ENCODE measurements at regions not wholly inside any gene's neighbourhood (a gene's known extent, or its start where the extent isn't known, plus 50 kb on each side); places are given as distances from the start of the nearest gene placed in this dataset.

- Histone ChIP-seq H3K27me3 (ENCODE audit: insufficient read depth, low read length) (no peaks in the 10 kb centered on the region), H3K4me1 (ENCODE audit: insufficient read depth, low read length) (no peaks in the 10 kb centered on the region), H3K9me3 (ENCODE audit: low read depth, low read length) (no peaks in the 10 kb centered on the region), H3K4me3 (ENCODE audit: low read length) (no peak overlapping the region)
Observed at GRCh38 chr3:28786446-28786845, 437.8 kb upstream of the AZI2 start.

GRCh38 chr3:28788571-28788970, 439.9 kb upstream of the AZI2 start:
- Histone ChIP-seq H3K9me3 (ENCODE audit: low read depth, low read length) (no peaks in the 10 kb centered on the region), H3K4me1 (ENCODE audit: insufficient read depth, low read length) (no peaks in the 10 kb centered on the region), H3K27me3 (ENCODE audit: insufficient read depth, low read length) (no peaks in the 10 kb centered on the region), H3K4me3 (ENCODE audit: low read length) (no peak overlapping the region)

DNA sequence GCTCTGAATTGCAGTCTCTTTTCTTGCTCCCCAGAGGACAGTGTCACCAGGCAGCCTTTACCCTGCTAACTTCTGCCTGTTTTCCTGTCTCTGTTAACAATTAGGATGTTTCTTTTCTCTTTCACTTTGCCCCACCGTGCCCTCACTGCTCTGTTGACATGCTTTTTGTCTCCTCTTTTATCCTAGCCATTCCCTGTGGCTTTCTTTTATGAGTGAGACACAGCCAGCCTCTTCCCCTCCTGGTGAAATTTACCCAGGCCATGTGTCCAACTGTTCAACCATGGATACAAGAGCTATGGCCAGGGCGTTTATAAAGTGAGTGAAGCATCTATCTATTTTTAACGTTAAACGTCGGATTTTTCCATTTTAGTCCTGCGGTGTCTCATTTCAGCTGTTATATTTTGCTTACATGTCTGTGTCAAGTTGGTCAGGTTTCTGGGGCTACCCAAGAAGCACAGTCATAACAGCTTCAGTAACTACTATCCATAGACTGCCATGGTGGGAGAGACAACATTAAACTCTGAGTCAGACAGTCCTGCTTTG, 443.2 kb upstream of the AZI2 start:
- H3K4me3 ChIP-seq (ENCODE audit: low read length), result no peak overlapping the region
- no peaks in the 10 kb centered on the region for H3K27me3 ChIP-seq (ENCODE audit: insufficient read depth, low read length)
- H3K9me3 ChIP-seq (ENCODE audit: low read depth, low read length), result no peaks in the 10 kb centered on the region
- H3K4me1 ChIP-seq (ENCODE audit: insufficient read depth, low read length), result no peaks in the 10 kb centered on the region

- no peak overlapping the region for H3K4me3 ChIP-seq (ENCODE audit: low read length)
- H3K4me1 ChIP-seq (ENCODE audit: insufficient read depth, low read length), result no peaks in the 10 kb centered on the region
- H3K27me3 ChIP-seq (ENCODE audit: insufficient read depth, low read length), result no peaks in the 10 kb centered on the region
- no peaks in the 10 kb centered on the region for H3K9me3 ChIP-seq (ENCODE audit: low read depth, low read length)
Observed at GRCh38 chr3:28792604-28793003, 444.0 kb upstream of the AZI2 start.

- no peak overlapping the region for H3K4me3 ChIP-seq (ENCODE audit: low read length)
- no peaks in the 10 kb centered on the region for H3K4me1 ChIP-seq (ENCODE audit: insufficient read depth, low read length)
- no peaks in the 10 kb centered on the region for H3K9me3 ChIP-seq (ENCODE audit: low read depth, low read length)
- no peaks in the 10 kb centered on the region for H3K27me3 ChIP-seq (ENCODE audit: insufficient read depth, low read length)
Observed at GRCh38 chr3:28799084-28799483, 450.5 kb upstream of the AZI2 start.

- no peaks in the 10 kb centered on the region for H3K9me3 ChIP-seq (ENCODE audit: low read depth, low read length)
- H3K27me3 ChIP-seq (ENCODE audit: insufficient read depth, low read length), result no peaks in the 10 kb centered on the region
- no peak overlapping the region for H3K4me3 ChIP-seq (ENCODE audit: low read length)
- no peaks in the 10 kb centered on the region for H3K4me1 ChIP-seq (ENCODE audit: insufficient read depth, low read length)
Observed at GRCh38 chr3:28800203-28800602, 451.6 kb upstream of the AZI2 start.

DNA sequence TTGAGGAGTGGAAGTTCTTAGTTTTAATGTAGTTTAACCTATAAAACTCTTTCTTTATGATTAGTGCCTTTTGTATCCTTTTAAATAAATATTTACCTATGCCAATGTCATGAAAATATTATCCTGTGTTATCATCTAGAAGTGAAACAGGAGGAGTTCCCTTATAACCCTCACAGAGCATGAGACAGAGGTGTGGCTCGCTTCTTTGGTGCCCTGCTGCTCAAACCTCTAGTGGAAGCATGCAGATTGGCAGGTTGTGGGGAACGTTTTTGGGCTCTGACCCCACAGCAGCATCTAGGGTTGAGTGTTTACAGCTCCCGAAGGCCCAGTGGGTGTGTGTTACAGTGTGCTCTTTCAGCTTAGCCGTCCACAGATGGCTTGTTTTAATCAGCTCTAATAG, 459.4 kb upstream of the AZI2 start:
- H3K4me3 ChIP-seq (ENCODE audit: low read length), result no peak overlapping the region
- H3K27me3 ChIP-seq (ENCODE audit: insufficient read depth, low read length), result no peaks in the 10 kb centered on the region
- H3K9me3 ChIP-seq (ENCODE audit: low read depth, low read length), result no peaks in the 10 kb centered on the region
- no peaks in the 10 kb centered on the region for H3K4me1 ChIP-seq (ENCODE audit: insufficient read depth, low read length)

GRCh38 chr3:28816017-28816416, 464.9 kb upstream of the RBMS3 start:
- H3K27me3 ChIP-seq (ENCODE audit: insufficient read depth, low read length), result no peaks in the 10 kb centered on the region
- no peaks in the 10 kb centered on the region for H3K9me3 ChIP-seq (ENCODE audit: low read depth, low read length)
- no peaks in the 10 kb centered on the region for H3K4me1 ChIP-seq (ENCODE audit: insufficient read depth, low read length)
- no peak overlapping the region for H3K4me3 ChIP-seq (ENCODE audit: low read length)

- no peaks in the 10 kb centered on the region for H3K4me1 ChIP-seq (ENCODE audit: insufficient read depth, low read length)
- H3K27me3 ChIP-seq (ENCODE audit: insufficient read depth, low read length), result no peaks in the 10 kb centered on the region
- H3K9me3 ChIP-seq (ENCODE audit: low read depth, low read length), result no peaks in the 10 kb centered on the region
- H3K4me3 ChIP-seq (ENCODE audit: low read length), result no peak overlapping the region
Observed at GRCh38 chr3:28824316-28824715, 456.6 kb upstream of the RBMS3 start.

DNA sequence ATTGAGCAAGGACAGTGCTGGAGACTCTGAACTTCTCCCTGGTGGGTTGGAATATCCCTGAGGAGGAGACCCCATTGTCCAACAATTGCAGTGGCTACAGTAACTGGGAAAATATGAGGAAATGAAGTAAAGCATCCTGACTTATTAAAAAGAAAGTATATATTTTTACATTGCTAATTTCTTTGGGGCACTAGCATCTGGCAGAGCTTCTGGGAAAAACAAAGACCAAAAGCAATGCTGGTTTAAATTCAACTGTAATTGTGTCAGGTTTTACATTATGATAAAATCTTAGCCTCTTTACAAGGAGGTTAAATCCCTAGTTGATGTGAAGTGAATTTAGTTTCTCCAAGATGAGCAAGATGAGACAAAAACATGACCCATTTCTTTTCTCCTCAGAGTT, 454.0 kb upstream of the RBMS3 start:
- Histone ChIP-seq H3K4me1 (ENCODE audit: insufficient read depth, low read length) (no peaks in the 10 kb centered on the region), H3K27me3 (ENCODE audit: insufficient read depth, low read length) (no peaks in the 10 kb centered on the region), H3K4me3 (ENCODE audit: low read length) (no peak overlapping the region), H3K9me3 (ENCODE audit: low read depth, low read length) (no peaks in the 10 kb centered on the region)

GRCh38 chr3:28835249-28835648, 445.6 kb upstream of the RBMS3 start:
- H3K4me1 ChIP-seq (ENCODE audit: insufficient read depth, low read length), result no peaks in the 10 kb centered on the region
- no peaks in the 10 kb centered on the region for H3K27me3 ChIP-seq (ENCODE audit: insufficient read depth, low read length)
- H3K4me3 ChIP-seq (ENCODE audit: low read length), result no peak overlapping the region
- H3K9me3 ChIP-seq (ENCODE audit: low read depth, low read length), result no peaks in the 10 kb centered on the region

DNA sequence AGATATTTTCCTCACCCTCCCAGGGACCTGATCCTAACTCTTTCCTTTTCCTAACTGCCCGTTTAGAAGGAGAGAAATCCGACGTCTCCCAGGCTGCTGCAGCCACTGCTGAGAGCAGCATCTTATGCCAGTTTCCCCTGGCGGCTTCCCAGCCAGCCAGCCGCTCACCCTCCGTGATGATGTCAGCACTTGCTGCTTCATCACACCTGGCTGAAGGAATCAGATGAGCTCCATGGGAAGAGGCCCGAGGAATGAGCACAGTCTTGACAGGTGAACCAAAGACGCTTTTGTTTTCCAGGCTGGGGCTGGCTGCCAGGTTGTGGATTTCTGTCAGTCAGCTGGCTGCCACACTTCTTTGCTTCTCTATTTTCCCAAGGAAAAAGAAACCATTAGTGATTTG, 445.1 kb upstream of the RBMS3 start:
- no peaks in the 10 kb centered on the region for H3K27me3 ChIP-seq (ENCODE audit: insufficient read depth, low read length)
- no peak overlapping the region for H3K4me3 ChIP-seq (ENCODE audit: low read length)
- H3K9me3 ChIP-seq (ENCODE audit: low read depth, low read length), result no peaks in the 10 kb centered on the region
- no peaks in the 10 kb centered on the region for H3K4me1 ChIP-seq (ENCODE audit: insufficient read depth, low read length)

GRCh38 chr3:28836199-28836598, 444.7 kb upstream of the RBMS3 start:
- Histone ChIP-seq H3K27me3 (ENCODE audit: insufficient read depth, low read length) (no peaks in the 10 kb centered on the region), H3K4me1 (ENCODE audit: insufficient read depth, low read length) (no peaks in the 10 kb centered on the region), H3K4me3 (ENCODE audit: low read length) (no peak overlapping the region), H3K9me3 (ENCODE audit: low read depth, low read length) (no peaks in the 10 kb centered on the region)

DNA sequence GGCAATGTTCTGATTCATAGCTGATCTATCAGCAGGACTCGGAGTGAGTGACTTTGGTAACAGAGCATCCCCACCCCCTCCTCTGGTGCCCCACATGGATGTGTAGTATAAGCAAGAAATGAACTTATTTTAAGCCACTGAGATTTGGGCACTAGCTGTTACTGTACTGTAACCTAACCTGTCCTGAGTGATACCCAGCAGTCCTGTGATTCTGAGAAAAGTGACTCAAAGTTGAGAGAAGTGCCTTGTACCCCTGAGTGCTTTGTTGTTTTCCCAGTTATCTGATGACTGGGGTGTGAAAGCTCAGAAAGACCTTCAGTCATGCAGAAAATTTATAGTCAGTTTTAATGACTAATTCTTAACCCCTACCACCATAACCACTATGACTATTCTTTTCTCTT, 439.9 kb upstream of the RBMS3 start:
- Histone ChIP-seq H3K4me3 (ENCODE audit: low read length) (no peak overlapping the region), H3K9me3 (ENCODE audit: low read depth, low read length) (no peaks in the 10 kb centered on the region), H3K27me3 (ENCODE audit: insufficient read depth, low read length) (no peaks in the 10 kb centered on the region), H3K4me1 (ENCODE audit: insufficient read depth, low read length) (no peaks in the 10 kb centered on the region)

GRCh38 chr3:28841441-28841840, 439.4 kb upstream of the RBMS3 start:
- Histone ChIP-seq H3K4me1 (ENCODE audit: insufficient read depth, low read length) (no peaks in the 10 kb centered on the region), H3K4me3 (ENCODE audit: low read length) (no peak overlapping the region), H3K27me3 (ENCODE audit: insufficient read depth, low read length) (no peaks in the 10 kb centered on the region), H3K9me3 (ENCODE audit: low read depth, low read length) (no peaks in the 10 kb centered on the region)

GRCh38 chr3:28844298-28845005, 436.4 kb upstream of the RBMS3 start:
- Histone ChIP-seq H3K27me3 (ENCODE audit: insufficient read depth, low read length) (no peaks in the 10 kb centered on the region), H3K4me3 (ENCODE audit: low read length) (no peak overlapping the region), H3K4me1 (ENCODE audit: insufficient read depth, low read length) (no peaks in the 10 kb centered on the region), H3K9me3 (ENCODE audit: low read depth, low read length) (no peaks in the 10 kb centered on the region)
